Lung (tissue), 11 donors: ENCODE measurements at regions not wholly inside any gene's neighbourhood (a gene's known extent, or its start where the extent isn't known, plus 50 kb on each side); places are given as distances from the start of the nearest gene placed in this dataset.

ENCODE experiments used
- ATAC-seq: fragments of 200-7000 bp; cut with Tn5 transposase; one replicate; pipeline ENCODE4 v1.9.1; 2020; ENCODE audit warnings: moderate number of reproducible peaks; ENCODE audit not compliant: insufficient read depth, low FRiP score
- DNase-seq, 3 donors: peaks; one replicate each; pipeline ENCODE4 v3.0.0-alpha.2; 2013 to 2017
- H3K27ac ChIP-seq, 2 donors: one replicate each; pipeline ENCODE4 v1.5.1; 2013; ENCODE audit warnings: mild to moderate bottlenecking in 2 of 2, moderate library complexity in 2 of 2, control low read depth in 1 of 2, inconsistent platforms in 1 of 2, low read depth in 1 of 2, low read length in 1 of 2
- H3K27me3 ChIP-seq, 3 donors: one replicate each; pipeline ENCODE4 v1.5.1; 2013; ENCODE audit warnings: low read length in 2 of 3; ENCODE audit not compliant: control insufficient read depth in 3 of 3, insufficient read depth in 3 of 3
- H3K36me3 ChIP-seq, 4 donors: one replicate each; pipeline ENCODE4 v1.5.1; 2013; ENCODE audit warnings: low read length in 4 of 4, mild to moderate bottlenecking in 1 of 4, moderate library complexity in 1 of 4; ENCODE audit not compliant: control insufficient read depth in 4 of 4, insufficient read depth in 4 of 4
- H3K4me1 ChIP-seq, 5 donors: one replicate each; pipeline ENCODE4 v1.5.1; 2013; ENCODE audit warnings: low read length in 5 of 5, mild to moderate bottlenecking in 2 of 5, moderate library complexity in 1 of 5; ENCODE audit not compliant: control insufficient read depth in 5 of 5, insufficient read depth in 5 of 5
- H3K4me3 ChIP-seq: one replicate; pipeline ENCODE4 v1.5.1; 2013; ENCODE audit warnings: mild to moderate bottlenecking, control low read depth, moderate library complexity
- H3K9ac ChIP-seq, 2 donors: one replicate each; pipeline ENCODE4 v1.5.1; 2013; ENCODE audit warnings: low read length in 2 of 2, control low read depth in 1 of 2; ENCODE audit not compliant: insufficient read depth in 1 of 2
- H3K9me3 ChIP-seq, 4 donors: one replicate each; pipeline ENCODE4 v1.5.1; 2013; ENCODE audit warnings: low read length in 3 of 4, mild to moderate bottlenecking in 1 of 4, moderate library complexity in 1 of 4; ENCODE audit not compliant: control insufficient read depth in 4 of 4, insufficient read depth in 3 of 4
- WGBS, 2 donors: extraction: QIAGEN DNeasy Blood & Tissue Kit; methylation state at CpG; one replicate each; pipeline ENCODE4 v1.1.7; 2013; 5-methylcytosine and 5-hydroxymethylcytosine counted together
- TF ChIP-seq, protein P1 (sequence below): IDR thresholded peaks from 2 replicates; pipeline ENCODE4 v1.5.1; 2012; ENCODE audit warnings: mild to moderate bottlenecking; ENCODE audit errors: control extremely low read depth, extremely low read depth
- donor health status: control.
- donor health status: control.
- donor health status: Bipolar disorder and iron deficiency.
- donor health status: healthy.
- donor health status: DM: yes; HTN: yes; CAD: no.

DNA sequence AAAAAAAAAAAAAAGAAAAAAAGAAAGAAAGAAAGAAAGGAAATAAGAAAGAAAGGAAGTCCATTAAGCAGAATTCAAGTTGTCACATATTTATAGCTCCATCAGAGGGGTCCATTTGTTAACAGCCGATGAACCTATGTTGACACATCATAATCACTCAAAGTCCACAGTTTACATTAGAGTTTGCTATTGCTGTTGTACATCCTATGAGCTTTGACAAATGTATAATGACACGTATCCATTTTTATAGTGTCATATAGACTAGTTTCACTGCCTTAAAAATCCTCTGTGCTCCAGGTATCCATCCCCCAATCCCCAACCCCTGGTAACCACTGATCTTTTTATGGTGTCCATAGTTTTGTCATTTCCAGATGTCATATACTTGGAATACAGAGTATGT is 335.2 kb downstream of the RND3 start:
- peaks cover 0 to 2% (median 0%) of the 10 kb centered on the region in 4 donors for H3K9me3 ChIP-seq

DNA sequence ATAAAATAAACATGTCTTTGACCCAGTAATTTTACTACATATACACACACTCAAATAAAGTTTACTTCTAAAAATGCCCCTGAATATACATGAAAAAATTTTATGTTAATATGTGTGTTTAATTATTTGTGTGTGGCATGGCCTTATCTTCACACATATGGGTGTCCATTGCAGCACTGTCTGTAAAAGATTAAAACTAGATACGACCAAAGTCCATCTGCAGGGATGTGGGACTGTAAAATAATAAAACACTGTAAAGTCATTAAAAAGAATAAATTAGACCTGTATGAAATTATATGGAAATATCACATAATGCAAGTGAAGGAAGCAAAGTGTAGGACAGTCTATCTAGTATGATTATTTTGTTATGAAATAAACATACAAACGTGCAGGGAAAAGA is 337.3 kb downstream of the RND3 start:
- TF ChIP-seq, protein P1, sequence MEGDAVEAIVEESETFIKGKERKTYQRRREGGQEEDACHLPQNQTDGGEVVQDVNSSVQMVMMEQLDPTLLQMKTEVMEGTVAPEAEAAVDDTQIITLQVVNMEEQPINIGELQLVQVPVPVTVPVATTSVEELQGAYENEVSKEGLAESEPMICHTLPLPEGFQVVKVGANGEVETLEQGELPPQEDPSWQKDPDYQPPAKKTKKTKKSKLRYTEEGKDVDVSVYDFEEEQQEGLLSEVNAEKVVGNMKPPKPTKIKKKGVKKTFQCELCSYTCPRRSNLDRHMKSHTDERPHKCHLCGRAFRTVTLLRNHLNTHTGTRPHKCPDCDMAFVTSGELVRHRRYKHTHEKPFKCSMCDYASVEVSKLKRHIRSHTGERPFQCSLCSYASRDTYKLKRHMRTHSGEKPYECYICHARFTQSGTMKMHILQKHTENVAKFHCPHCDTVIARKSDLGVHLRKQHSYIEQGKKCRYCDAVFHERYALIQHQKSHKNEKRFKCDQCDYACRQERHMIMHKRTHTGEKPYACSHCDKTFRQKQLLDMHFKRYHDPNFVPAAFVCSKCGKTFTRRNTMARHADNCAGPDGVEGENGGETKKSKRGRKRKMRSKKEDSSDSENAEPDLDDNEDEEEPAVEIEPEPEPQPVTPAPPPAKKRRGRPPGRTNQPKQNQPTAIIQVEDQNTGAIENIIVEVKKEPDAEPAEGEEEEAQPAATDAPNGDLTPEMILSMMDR: no peak
- no peak for ATAC-seq

More for the DNA sequence above, 335.2 kb downstream of the RND3 start:
- Histone ChIP-seq H3K36me3 (no peaks in the 10 kb centered on the region), H3K27me3 (no peaks in the 10 kb centered on the region), H3K4me3 (no peak overlapping the region), H3K4me1 (peaks cover 0 to 14% (median 0%) of the 10 kb centered on the region in 5 donors), H3K27ac (no peak overlapping the region), H3K9ac (no peak overlapping the region)
- ATAC-seq (no peak), DNase-seq (no peak)
- WGBS, 2 donors: 73 to 86% methylated on average over 2 of the region's 2 CpGs
- TF ChIP-seq, protein P1: no peak

DNA sequence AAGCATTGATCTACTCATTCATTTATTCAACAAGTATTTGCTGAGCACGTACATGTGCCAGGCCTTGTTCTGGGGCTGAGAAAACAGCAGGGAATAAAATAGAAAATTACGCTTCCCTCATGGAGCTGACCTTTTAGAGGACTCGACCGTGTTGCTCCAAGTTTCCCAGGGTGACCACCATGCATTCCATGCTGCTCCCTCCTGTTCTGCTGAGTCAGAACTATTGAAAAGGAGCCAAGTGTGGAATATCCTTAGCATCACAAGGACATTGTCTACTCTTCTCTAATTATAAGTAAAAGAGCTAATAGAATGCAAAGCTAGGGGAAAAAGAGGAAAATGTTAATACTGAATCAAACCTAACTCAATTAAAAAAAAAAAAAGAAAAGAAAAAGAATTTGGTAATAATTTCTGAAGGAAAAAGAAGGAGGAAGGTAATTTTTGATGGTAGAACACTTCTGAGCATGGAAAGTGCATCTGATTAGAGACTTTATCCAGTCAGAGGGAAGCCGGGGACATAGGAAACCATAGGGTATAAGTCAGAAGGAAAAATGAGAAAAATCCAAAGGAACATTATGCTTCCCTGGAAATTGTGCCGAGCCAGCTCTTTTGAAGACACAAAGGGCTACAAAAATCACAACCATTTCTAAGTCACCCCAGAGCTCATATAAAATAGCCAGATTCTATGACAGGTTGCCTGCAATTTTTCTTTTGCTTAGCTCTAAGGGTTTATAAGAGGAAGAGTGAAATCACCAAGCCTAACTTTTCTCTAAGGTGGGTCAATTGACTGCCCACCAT is 339.4 kb downstream of the RND3 start:
- H3K27ac ChIP-seq: no peak overlapping the region
- no peak overlapping the region for H3K9ac ChIP-seq
- H3K4me3 ChIP-seq: no peak overlapping the region
- WGBS, 2 donors: 93 to 96% methylated on average over 6 of the region's 6 CpGs
- no peaks in the 10 kb centered on the region for H3K36me3 ChIP-seq
- H3K9me3 ChIP-seq: peaks cover 0 to 10% (median 2%) of the 10 kb centered on the region in 4 donors
- TF ChIP-seq, protein P1: no peak
- peaks cover 0 to 7% (median 0%) of the 10 kb centered on the region in 5 donors for H3K4me1 ChIP-seq
- no peaks in the 10 kb centered on the region for H3K27me3 ChIP-seq
- ATAC-seq (no peak), DNase-seq (no peak)

More for the DNA sequence above, 337.3 kb downstream of the RND3 start:
- DNase-seq: no peak
- H3K27ac ChIP-seq: no peak overlapping the region
- 38 to 48% methylated on average over 2 of the region's 2 CpGs for WGBS, 2 donors
- H3K9ac ChIP-seq: no peak overlapping the region
- peaks cover 0 to 10% (median 2%) of the 10 kb centered on the region in 4 donors for H3K9me3 ChIP-seq
- no peak overlapping the region for H3K4me3 ChIP-seq
- H3K36me3 ChIP-seq: no peaks in the 10 kb centered on the region
- no peaks in the 10 kb centered on the region for H3K27me3 ChIP-seq
- H3K4me1 ChIP-seq: peaks cover 0 to 8% (median 0%) of the 10 kb centered on the region in 5 donors
